Epidermal melanocyte (primary cell): ENCODE measurements at regions not wholly inside any gene's neighbourhood (a gene's known extent, or its start where the extent isn't known, plus 50 kb on each side); places are given as distances from the start of the nearest gene placed in this dataset.
"Not testable (repeated sequence)": the region's sequence is repeated elsewhere in the genome, so short reads cannot be mapped to it uniquely, and the experiment has no call there.

ENCODE experiments used
- DNase-seq: peaks from one replicate; pipeline ENCODE4 v3.0.0; 2011; ENCODE audit warnings: low spot score; ENCODE audit not compliant: insufficient read length

- no peak for DNase-seq
Observed at GRCh38 chr21:38613686-38614085, 115.4 kb upstream of the ERG start.

- DNase-seq, result no peak
Observed at GRCh38 chr21:38614558-38614957, 116.3 kb upstream of the ERG start.

- DNase-seq, result no peak
Observed at GRCh38 chr21:38619480-38619879, 121.2 kb upstream of the ERG start.

- no peak for DNase-seq
Observed at GRCh38 chr21:38619992-38620479, 121.8 kb upstream of the ERG start.

- DNase-seq, result no peak
Observed at GRCh38 chr21:38621132-38621531, 122.9 kb upstream of the ERG start.

GRCh38 chr21:38622081-38622826, 124.0 kb upstream of the ERG start:
- DNase-seq, result no peak

- no peak for DNase-seq
Observed at GRCh38 chr21:38622827-38623209, 124.5 kb upstream of the ERG start.

GRCh38 chr21:38623552-38623951, 125.3 kb upstream of the ERG start:
- no peak for DNase-seq

GRCh38 chr21:38625000-38625399, 126.7 kb upstream of the ERG start:
- DNase-seq, result no peak

GRCh38 chr21:38626306-38626705, 128.0 kb upstream of the ERG start:
- no peak for DNase-seq

- DNase-seq, result no peak
Observed at GRCh38 chr21:38628349-38628748, 130.1 kb upstream of the ERG start.

GRCh38 chr21:38631206-38631605, 132.9 kb upstream of the ERG start:
- no peak for DNase-seq

- DNase-seq, result no peak
Observed at GRCh38 chr21:38631676-38632075, 133.4 kb upstream of the ERG start.

- DNase-seq, result no peak
Observed at GRCh38 chr21:38637161-38637560, 138.9 kb upstream of the ERG start.

- DNase-seq, result no peak
Observed at GRCh38 chr21:38639571-38640354, 141.5 kb upstream of the ERG start.

- not testable (repeated sequence) for DNase-seq
Observed at GRCh38 chr21:38640355-38640742, 142.1 kb upstream of the ERG start.

- DNase-seq, result no peak
Observed at GRCh38 chr21:38643404-38644023, 145.2 kb upstream of the ERG start.

GRCh38 chr21:38645282-38645681, 147.0 kb upstream of the ERG start:
- DNase-seq, result no peak

- DNase-seq, result no peak
Observed at GRCh38 chr21:38646213-38646837, 148.0 kb upstream of the ERG start.

GRCh38 chr21:38649120-38649519, 150.8 kb upstream of the ERG start:
- no peak for DNase-seq

GRCh38 chr21:38651570-38651969, 153.3 kb upstream of the ERG start:
- DNase-seq, result no peak

GRCh38 chr21:38652396-38652795, 153.3 kb upstream of the ETS2 start:
- no peak for DNase-seq
